Fibroblast of lung (primary cell): ENCODE measurements at regions not wholly inside any gene's neighbourhood (a gene's known extent, or its start where the extent isn't known, plus 50 kb on each side); places are given as distances from the start of the nearest gene placed in this dataset.

Experiments
- EZH2 ChIP-seq: IDR thresholded peaks from 2 replicates; pipeline ENCODE4 v1.5.1; 2012; ENCODE audit warnings: low read length, control low read depth, mild to moderate bottlenecking; ENCODE audit errors: missing control alignments
- TF ChIP-seq, protein P1 (sequence below), 2 donors: IDR thresholded peaks in 1 of 2; conservative IDR thresholded peaks in 1 of 2; 1 replicate in 1 of 2; 2 replicates in 1 of 2; pipeline ENCODE4 v1.5.1; 2011 to 2012; ENCODE audit warnings: low read length in 2 of 2, control low read depth in 1 of 2, inconsistent platforms in 1 of 2, low read depth in 1 of 2, mild to moderate bottlenecking in 1 of 2

DNA sequence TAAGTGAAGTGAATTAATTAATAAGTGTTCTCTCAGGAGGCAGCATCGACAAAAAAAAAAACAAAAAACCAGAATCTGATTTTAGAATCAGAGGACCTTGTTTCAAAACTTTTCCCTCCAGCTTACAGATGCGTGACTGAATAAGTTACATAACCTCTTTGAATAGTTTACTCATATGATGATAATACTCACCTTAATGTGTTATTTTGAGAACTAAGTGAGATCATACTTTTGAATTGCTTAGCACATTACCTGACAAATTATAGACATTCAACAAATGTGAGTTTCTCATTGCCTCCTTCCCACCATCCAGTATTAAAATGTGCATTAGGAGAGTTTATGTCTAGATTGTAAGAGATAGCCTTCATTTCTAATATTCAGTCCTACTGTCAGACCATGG, 94.0 kb downstream of the SOX2 start:
- no peak for TF ChIP-seq EZH2
- TF ChIP-seq, protein P1, sequence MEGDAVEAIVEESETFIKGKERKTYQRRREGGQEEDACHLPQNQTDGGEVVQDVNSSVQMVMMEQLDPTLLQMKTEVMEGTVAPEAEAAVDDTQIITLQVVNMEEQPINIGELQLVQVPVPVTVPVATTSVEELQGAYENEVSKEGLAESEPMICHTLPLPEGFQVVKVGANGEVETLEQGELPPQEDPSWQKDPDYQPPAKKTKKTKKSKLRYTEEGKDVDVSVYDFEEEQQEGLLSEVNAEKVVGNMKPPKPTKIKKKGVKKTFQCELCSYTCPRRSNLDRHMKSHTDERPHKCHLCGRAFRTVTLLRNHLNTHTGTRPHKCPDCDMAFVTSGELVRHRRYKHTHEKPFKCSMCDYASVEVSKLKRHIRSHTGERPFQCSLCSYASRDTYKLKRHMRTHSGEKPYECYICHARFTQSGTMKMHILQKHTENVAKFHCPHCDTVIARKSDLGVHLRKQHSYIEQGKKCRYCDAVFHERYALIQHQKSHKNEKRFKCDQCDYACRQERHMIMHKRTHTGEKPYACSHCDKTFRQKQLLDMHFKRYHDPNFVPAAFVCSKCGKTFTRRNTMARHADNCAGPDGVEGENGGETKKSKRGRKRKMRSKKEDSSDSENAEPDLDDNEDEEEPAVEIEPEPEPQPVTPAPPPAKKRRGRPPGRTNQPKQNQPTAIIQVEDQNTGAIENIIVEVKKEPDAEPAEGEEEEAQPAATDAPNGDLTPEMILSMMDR (conservative IDR thresholded peaks at IDR 0.05 in 1 of 2, IDR thresholded peaks at IDR 0.05 in 1 of 2; ENCODE audit: low read depth in 1 of 2, low read length in 2 of 2) = no peak
